Stimulated activated CD8-positive, alpha-beta memory T cell treated with anti-CD3 and anti-CD28 coated beads, Interleukin-4, amount 100 ng/mL, for 48 hours (primary cell): ENCODE measurements at regions not wholly inside any gene's neighbourhood (a gene's known extent, or its start where the extent isn't known, plus 50 kb on each side); places are given as distances from the start of the nearest gene placed in this dataset.

Experiments used
- DNase-seq: peaks from one replicate; pipeline ENCODE4 v3.0.0-alpha.2; 2020

DNA sequence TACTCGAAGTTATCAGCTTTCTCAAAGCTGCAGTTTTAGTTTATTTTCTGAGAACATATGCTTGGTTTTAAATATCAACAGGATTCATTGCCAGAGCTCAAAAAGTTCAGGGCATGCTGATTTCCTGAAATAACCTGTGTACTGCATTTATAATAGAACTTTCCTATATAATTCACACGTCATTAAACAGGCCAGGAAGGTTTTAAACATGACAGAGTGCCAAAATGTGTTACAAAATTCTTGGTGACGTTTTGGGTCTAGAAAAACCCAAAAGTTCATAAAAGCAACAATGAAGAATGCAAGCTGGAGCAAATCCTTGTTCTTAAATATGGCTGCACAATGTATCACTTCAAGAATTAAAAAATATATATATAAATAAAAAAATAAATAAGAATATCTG lies 1139.1 kb downstream of the CDH11 start:
- no peak for DNase-seq

DNA sequence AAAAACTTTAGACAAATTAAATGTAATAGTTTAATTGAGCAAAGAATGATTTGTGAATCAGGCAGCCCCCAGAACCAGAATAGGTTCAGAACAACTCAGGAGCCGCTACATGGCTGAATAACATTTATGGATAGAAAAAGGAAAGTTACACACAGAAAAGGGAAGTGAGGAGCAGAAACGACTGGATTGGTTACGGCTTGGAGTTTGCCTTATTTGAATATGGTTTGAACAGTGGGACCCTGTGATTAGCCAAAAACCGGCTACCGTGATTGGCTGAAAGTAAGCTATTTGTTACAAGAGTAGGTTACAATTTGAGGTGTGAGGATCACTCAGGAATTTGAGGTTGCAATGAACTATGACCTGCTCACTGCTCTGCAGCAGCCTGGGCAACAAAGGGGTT lies 1139.8 kb downstream of the CDH11 start:
- no peak for DNase-seq

DNA sequence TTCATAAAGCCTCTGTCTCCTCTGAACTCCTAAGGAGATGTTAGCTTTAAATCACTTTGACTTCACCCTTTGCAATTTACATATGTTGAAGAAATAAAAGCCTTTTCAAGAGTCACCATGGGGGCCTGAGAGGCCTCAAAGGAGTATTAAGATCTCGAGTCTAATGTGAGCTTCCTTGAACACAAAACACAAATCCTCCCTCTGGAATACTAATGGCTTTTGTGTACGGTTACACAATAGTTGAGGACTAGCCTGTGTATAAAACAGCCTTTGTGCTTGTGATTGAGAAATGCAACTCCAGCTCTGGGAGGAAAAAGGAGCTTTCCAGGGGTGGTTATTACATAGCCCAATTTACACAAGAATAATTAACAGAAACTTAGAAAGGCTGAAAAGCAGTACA lies 1140.2 kb downstream of the CDH11 start:
- no peak for DNase-seq

DNA sequence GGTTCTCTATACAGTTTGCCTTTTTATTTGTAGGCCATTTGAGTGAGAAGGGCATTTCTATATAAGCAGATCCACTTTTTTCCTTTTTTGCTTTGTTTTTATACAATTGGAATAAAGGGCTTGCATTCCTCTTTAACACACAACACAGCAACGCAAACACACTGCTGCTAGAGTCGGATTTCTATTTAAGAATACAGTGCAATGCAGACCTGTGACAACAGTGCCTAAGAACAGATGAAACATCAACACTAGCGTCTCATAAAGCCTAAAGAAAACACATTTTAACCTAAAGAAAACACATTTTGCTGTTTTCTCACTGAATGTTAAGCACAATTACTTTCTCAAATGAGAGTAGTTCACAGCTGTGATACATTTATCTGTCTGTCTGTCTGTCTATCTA lies 1141.1 kb downstream of the CDH11 start:
- DNase-seq, result no peak

DNA sequence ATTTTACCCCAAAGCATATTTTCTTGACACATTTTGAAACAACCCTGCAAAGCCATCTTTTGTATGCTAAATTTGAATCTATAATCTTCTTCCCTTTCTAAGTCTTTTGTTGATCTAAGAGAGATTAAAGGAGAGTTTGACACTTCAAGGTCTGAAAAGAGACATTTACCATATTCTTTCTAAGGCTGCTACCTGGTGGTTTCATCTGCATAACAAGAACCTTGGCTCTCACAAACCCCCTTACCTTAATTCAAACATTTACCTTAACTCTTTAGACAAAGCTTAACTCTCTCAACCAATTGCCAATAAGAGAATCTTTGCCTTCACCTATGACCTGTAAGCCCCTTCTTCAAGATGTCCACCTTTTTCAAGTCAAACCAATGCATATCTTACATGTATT lies 1143.6 kb downstream of the CDH11 start:
- DNase-seq, result no peak

DNA sequence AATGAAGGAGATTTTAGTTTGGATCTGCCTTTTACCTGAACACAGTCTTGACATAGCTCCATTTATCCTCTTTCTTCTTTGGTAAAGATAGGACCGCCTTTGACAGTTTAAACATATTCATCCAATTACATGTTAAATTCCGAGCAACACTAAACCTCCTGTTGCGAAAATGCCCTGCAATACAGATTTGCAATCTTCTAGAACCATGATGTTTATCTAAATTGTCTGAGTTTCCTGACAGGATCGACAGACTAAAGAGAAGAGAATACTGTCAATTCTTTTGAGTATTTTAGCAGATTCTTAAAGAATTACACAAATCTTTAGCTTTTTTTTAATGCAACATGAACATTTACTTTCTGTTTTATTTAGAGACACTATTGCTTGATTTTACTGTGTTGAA lies 1145.5 kb downstream of the CDH11 start:
- no peak for DNase-seq

DNA sequence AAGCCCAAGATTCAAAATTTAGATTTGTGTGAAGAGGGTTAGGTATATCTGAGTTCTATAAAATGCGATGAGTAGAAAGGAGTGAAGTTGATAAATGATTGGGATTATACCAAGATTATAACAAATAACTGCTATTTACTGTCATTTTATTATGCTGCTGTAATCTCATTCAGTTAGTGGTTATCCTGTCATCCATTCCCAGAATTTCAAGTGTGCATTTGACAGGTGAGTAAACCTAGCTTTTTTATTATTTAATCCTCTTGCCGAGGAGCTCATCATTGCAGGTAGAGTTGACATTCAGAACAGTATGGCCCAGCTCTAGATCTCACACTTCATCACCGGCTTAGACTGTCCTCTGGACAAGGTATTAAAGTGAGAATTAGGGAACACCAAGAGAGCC lies 1146.2 kb downstream of the CDH11 start:
- no peak for DNase-seq

DNA sequence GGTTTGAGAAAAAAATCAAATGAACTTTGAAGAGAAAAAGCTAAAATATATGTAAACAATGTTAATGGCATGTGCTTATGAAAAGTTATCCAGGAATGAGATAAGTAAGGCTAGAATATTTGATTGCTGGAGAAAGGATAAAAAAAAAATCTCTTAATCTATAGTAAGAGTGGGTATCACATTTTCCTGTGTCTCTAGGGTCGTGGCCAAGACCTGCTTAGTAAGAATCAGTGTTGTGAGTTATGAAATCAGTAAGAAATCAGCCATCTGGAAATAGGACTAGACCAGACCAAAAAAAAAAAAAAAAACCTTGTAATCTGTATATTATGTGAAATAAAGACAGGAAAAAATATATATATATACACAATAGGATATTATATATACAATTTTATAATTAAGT lies 1153.9 kb downstream of the CDH11 start:
- DNase-seq, result no peak

DNA sequence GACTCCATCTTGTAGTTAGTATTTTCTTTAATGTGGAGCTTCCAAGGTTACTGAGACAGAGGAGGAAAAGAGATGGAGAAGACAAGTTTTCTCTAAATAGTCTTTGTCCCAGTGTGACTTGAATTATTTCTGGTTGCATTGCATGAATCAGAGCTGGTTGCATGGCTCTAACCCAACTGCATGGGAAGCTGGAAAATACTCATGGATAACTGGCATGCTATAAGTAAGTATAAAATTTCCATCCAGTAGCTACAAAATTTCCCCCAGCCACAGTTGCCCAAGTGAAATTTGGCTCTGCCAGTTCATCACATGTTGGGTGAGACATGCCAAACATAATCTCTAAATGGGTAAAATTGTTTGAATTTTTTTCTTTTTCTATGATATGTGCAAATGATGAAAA lies 1161.5 kb downstream of the CDH11 start:
- no peak for DNase-seq

DNA sequence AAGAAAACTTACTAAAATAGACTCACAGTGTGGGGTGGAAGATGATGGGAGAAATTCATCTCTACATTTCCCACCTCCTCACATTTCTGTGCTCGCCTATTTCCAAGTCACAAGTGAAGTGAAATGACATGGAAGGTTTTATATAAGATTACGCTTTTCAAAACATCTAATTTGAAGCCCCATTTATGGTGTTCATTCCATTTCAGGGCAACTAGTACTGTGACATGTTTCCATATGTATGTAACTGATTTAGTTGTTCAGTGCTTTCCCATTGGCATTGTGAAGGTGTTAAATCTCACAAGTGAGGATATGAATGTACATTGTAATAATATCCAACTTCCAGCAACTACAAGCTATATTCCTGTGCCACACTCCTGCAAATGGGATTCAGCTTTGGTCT lies 1174.8 kb downstream of the CDH11 start:
- DNase-seq, result no peak

DNA sequence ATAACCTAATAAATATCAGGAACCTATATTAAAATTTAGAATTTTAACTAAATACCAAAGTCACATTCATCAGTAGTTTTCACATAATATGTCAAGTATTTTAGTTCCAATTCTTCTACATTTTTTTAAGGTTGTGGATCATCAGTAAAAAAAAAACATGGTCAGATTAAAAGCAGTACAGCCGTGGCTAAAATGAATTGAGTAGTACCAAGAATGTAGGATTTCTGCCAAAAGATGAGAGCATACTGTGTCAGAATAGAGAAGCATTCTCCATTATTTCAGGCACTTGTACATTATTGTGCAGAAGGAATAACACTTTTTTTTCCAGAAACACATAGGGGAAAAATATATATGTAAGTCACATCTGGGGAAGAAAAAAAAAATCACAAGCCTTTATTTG lies 1176.1 kb downstream of the CDH11 start:
- DNase-seq, result no peak

DNA sequence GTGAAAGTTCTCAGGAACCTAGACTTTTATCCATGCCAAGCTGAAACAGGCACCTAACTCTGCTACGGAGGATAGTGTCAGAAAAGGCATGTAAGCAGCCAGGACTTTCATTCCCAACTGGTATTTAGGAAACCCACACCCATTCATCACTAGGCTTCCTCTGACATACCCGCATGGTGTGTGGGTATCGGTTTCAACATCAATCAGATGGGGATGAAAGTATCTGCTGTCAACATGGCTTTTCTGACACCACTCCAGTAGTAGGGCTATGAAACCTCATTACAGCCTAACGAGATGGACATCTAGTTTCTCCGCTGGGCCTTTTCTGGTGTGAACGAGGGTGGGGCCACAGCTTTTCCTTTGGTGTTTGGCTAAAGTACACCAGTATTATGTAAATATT lies 1178.3 kb downstream of the CDH11 start:
- DNase-seq, result no peak

DNA sequence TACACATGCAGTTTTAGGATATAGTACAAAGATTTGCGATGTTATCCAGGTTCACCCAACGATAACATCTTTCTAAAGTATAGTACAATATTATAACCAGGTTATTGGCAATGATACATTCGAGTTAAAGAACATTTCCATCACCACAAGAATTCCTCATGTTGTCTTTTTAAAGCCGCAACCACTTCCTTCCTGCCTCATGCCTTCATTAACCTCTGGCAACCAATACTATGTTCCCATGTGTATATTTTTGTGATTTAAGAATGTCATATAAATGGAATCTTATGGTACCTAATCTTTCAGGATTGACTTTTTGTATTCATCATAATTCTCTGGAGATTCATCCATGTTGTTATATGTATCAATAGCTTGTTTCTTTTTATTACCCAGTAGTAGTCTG lies 1183.2 kb downstream of the CDH11 start:
- no peak for DNase-seq

DNA sequence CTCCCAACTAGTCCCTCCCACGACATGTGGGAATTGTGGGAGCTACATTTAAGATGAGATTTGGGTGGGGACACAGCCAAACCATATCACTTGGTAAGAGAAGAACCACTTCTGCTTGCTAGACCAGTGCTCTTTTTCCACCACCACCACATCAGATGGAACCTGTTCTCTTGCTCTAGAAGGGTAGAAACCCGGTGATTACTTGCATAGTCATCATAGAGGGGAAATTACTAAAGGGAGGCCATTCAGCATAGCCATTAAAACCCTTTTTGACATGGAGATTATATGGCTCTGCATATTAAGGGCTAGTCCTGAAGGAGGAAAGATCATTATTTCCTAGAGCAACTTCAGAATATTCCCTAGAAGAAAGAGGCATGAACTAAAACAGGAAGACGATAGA lies 1188.0 kb downstream of the CDH11 start:
- no peak for DNase-seq

DNA sequence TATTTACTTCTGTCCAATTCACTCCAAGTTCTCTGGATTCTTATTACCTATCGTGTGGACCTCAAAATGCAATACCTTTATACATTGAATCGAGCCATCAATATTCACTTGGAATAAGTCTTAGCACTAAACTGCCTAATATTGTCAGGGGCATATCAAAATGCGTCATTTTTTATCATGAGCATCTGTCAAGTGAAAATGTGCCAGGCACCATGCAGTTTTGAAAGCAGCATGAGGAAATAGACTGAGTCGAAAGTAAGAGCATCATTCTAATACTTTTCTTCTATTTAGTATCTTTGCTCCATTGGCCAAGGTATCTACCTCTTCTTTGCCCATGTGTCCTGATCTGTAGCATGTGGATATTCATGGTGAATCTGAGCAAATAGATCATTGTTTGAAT lies 1193.4 kb downstream of the CDH11 start:
- no peak for DNase-seq

DNA sequence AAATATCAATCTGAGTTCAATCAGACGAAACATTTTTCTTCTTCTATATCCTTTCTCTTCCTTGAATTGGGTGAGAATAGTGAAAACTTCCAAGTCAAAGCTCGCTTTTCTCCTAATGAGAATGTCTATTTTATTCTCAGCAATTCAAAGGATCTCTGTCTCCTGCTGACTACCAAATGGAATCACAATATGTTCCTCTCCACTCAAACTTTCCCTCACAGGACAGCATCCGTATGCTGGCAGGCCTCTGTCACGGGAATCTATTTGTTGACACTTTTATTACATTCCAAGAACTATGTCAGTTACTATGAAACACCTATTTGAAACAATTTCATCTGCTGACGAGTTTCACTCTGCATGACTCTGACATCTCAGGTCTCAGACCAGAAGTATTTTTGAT lies 1196.6 kb downstream of the CDH11 start:
- DNase-seq, result no peak

DNA sequence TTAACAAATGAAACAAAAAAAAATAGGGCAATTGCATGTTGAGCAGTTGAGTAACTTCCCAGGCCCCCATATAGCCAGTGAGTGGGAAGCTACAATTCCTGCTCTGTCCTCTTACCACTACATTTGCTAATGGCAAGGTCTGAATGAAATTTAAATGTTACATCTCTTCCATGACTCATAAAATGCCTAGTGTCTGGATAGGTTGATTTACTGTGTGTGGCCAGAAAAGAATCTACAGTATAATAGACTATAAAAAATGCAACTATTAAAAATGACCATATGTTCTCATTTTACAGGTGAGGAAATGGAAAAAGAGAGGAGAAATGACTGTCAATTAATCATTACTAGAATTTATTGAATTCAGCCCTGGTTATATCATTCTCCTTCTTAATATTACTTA lies 1199.3 kb downstream of the CDH11 start:
- DNase-seq, result no peak

DNA sequence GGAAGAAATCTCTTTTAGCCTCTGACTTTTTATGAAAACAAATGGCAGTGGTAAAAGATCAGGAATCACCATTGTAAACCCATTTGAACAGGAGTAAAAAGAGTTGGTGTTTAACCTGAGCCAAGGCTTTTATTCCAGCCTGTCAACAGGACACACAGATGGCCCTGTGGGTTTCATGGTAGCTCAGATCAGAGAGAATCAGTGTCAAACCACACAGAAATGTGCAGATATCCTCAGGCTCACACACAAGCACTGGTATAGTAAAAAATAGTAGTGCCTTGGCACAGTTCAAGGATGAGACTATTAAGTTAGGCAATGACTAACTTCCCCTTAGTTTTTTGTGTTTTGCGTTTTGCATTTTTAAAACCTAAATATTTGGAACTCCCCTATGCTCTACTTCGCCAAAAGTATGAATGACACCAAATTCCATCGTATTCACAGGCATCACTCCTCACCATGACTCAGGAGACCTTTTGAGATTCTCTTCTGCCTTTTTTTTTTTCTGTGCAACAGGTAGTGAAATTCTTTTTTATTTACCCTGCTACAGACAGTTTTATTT lies 1200.0 kb downstream of the CDH11 start:
- no peak for DNase-seq

DNA sequence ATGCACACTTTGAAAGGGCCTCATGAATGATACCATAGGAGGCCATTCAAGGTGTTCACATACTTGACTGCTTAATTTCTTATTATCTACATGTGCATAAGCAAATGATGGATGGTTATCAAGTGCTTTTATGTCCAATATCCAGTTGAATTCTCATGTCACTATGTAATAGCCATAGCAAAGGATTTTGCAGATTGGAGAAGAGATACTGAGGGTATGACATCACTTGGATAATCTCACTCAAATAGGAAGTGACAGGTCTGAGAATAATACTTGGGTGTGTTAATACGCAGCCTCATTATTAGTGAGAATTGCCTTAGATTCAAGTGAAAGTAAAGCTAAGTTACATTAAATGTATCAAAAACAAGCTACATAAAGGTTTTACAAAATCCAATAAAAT lies 1208.6 kb downstream of the CDH11 start:
- no peak for DNase-seq

DNA sequence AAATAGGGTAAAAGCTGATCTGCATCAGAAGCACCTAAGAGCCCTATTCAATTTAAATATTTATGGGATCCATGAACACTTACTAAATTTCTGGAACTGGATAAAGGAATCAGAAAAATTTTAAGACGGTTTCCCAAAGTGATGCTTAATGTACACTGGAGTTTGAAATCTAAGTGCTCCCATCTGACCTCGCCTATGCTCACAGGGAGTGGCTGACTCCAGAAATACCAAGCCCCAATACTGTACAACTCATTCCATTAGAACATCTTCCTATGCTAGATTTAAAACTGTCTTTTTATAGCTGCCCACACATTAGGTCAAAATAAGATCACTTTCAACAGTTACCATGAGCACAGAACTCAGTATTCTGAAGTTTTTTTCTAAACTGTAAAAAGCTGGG lies 1214.6 kb downstream of the CDH11 start:
- no peak for DNase-seq

DNA sequence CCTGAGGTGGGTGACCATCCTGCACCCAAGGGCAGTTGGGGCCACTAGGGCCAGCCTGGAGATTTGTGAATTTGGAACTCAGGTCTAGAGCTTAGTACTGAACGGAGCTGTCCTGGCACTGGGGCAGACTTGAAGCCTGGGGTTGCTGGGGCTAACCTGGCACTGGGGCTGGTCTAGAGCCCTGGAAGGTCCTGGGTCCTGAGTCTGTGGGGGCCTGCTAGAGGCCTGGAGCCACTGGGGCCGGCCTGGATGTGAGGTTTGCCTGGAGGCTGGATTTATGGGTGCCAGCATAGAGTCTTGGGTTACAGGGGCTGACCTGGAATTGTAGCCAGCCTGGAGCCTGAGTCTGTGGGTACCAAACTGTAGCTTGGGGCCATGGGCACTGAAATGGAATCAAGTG lies 1216.9 kb downstream of the CDH11 start:
- DNase-seq, result no peak

DNA sequence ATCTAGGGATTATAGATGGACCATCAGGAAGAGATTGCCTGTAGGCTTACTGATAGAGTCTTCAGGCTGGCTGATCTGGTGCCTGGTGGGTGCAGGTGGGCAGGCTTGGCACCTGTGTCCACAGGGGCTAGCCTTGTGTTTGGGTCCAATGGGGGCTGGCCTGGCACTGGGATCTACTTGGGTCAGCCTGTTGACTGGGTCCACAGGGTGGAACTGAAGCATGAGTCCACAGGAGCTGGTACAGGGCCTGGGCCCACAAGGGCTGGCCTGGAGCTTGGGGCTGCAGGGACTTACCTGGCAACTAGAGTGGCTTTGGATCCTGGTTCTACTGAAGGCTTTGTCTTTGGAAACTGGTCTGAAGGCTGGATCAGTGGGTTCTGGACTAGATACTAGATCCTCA lies 1217.7 kb downstream of the CDH11 start:
- DNase-seq, result no peak

DNA sequence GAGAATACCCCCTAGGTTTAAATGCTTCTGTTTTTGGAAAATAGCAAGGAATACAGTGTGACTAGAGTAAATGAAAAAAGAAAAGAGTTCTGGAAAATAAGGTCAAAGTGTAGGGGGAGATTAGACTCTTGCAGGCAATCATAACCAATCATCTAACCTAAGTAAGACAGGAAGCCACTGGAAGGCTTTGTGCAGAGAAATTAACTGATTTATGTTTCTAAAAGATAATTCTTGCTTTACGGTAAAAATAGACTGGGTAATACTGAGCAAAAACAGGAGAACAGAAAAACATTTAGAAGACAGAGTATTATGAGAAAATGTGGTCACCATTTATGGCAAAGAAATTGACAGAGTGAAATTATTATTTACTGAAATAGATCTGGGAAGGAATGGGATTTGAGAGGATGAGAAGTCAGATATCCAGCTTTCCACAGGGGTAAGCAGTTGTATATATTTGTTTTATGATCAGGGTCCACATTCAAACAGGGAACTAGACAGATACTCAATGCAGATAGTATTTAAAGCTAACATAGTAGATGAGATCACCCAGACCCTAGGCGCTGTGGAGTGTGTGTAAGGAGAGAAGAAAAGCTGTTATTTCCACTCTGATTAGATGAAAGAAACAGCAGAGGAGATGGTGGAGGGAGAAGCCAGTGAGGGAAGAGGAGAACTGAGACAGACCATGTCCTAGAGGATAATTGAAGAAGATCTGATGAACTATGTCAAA lies 1225.3 kb downstream of the CDH11 start:
- no peak for DNase-seq

DNA sequence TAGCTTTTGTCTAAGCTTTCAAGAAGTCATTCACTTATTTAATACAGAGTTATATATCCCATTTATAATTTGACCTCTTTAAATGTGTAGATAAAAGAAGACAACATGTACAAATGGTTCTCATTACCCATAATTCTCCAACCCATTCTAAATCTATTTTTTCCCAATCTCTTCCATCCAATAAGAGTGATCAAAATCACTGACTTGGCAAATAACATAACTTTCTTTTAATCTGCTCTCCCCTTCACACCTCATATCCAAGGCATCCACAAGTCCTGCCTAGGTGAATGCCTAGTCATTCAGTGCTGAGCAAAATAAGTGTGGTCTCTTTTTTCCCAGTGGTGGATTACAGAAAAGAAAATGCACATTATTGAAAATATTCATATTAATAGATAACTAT lies 1231.1 kb downstream of the CDH11 start:
- no peak for DNase-seq

DNA sequence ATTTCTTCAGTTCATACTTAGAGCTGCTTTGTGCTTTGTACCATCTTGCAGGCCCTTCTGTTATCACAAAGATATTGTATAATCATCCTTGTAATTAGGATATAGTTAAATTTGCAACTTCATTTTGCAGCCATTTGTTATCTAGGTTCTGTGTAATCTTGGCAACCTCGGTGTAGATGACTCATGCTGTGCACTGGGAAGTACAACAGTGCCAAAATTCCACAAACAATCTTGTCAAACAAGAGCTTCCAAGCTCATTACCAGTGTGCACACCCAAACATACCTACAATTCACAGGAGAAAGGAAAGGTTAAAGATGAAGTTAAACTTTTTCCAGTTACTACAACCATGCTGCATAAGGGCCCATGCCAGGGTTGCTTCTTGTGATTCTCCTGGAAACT lies 1231.8 kb downstream of the CDH11 start:
- DNase-seq, result no peak
